Endothelial cell of umbilical vein (primary cell): ENCODE measurements at regions not wholly inside any gene's neighbourhood (a gene's known extent, or its start where the extent isn't known, plus 50 kb on each side); places are given as distances from the start of the nearest gene placed in this dataset.

Experiments
- BruUV-seq: library from RNA; stranded (reverse); fragments of 400-500 nt; replicated peaks from 2 replicates; lab custom pipeline; 2021; lab: Mats Ljungman, UMichigan
- CTCF ChIA-PET: fragments of 300-600, 350-600 bp; sonication (Branson Sonifier 250); formaldehyde crosslinking; loops from one replicate; lab custom pipeline; 2021; ENCODE audit warnings: antibody characterized with exemption, inconsistent platforms; lab: Charles Lee
- POLR2A ChIA-PET: fragments of 300-600, 350-600 bp; sonication (Branson Sonifier 250); formaldehyde crosslinking; loops from one replicate; lab custom pipeline; 2021; ENCODE audit warnings: antibody characterized with exemption, inconsistent platforms; lab: Charles Lee
- DNase-seq: peaks from one replicate; pipeline ENCODE4 v3.0.0-alpha.2; 2011; ENCODE audit warnings: low read depth, low spot score
- FAIRE-seq: peaks from 2 replicates; lab custom pipeline; 2011; peaks lifted over from hg19 to GRCh38; lab: Jason Lieb, UNC
- H2AFZ ChIP-seq: 2 replicates; pipeline ENCODE4 v1.6.0; 2012; ENCODE audit warnings: low read depth, low read length, control low read depth, inconsistent platforms
- H3K27ac ChIP-seq: 2 replicates; pipeline ENCODE4 v1.5.1; 2011; ENCODE audit warnings: low read depth, mild to moderate bottlenecking, control low read depth, low read length, moderate library complexity; ENCODE audit not compliant: insufficient read depth
- H3K27me3 ChIP-seq, 2 experiments: 2 replicates each; pipeline versions ENCODE4 v1.6.0 to v1.6.1; 2011; ENCODE audit warnings: low read length in 2 of 2, mixed read lengths in 1 of 2; ENCODE audit not compliant: control insufficient read depth in 2 of 2, insufficient read depth in 2 of 2
- H3K36me3 ChIP-seq, 2 experiments: 2 replicates in 1 of 2; 3 replicates in 1 of 2; pipeline ENCODE4 v1.5.1; 2011; ENCODE audit warnings: low read length in 2 of 2, mild to moderate bottlenecking in 1 of 2, moderate library complexity in 1 of 2; ENCODE audit not compliant: control insufficient read depth in 2 of 2, insufficient read depth in 2 of 2; ENCODE audit errors: extremely low read depth in 1 of 2
- H3K4me1 ChIP-seq: 3 replicates; pipeline ENCODE4 v1.5.1; 2011; ENCODE audit warnings: mild to moderate bottlenecking, low read length; ENCODE audit not compliant: control insufficient read depth, insufficient read depth; ENCODE audit errors: extremely low read depth
- H3K4me2 ChIP-seq: 2 replicates; pipeline ENCODE4 v1.6.1; 2011; ENCODE audit warnings: low read length, control low read depth, mixed read lengths; ENCODE audit not compliant: insufficient read depth
- H3K4me3 ChIP-seq, 3 experiments: fragments of 200-600 bp in 1 of 3; sonication (generic), shearing (Covaris generic) in 1 of 3; replicated peaks in 1 of 3; 2 replicates each; pipeline ENCODE4 v1.5.1; 2011 to 2016; ENCODE audit warnings: control low read depth in 3 of 3, low read length in 3 of 3, mild to moderate bottlenecking in 2 of 3, inconsistent platforms in 1 of 3, low read depth in 1 of 3, moderate library complexity in 1 of 3; ENCODE audit not compliant: insufficient read depth in 1 of 3
- H3K79me2 ChIP-seq: 2 replicates; pipeline ENCODE4 v1.6.0; 2012; ENCODE audit warnings: low read length, inconsistent platforms; ENCODE audit not compliant: control insufficient read depth, insufficient read depth
- H3K9ac ChIP-seq: replicated peaks from 2 replicates; pipeline ENCODE3; 2011; ENCODE audit warnings: low read length, control low read depth; ENCODE audit not compliant: insufficient read depth; ENCODE audit errors: extremely low read depth
- H3K9me1 ChIP-seq: replicated peaks from 3 replicates; pipeline ENCODE4 v1.6.0; 2011; ENCODE audit warnings: mild to moderate bottlenecking, low read length; ENCODE audit not compliant: control insufficient read depth, insufficient read depth; ENCODE audit errors: extremely low read depth
- H3K9me3 ChIP-seq: replicated peaks from 2 replicates; pipeline ENCODE4 v1.5.1; 2012; ENCODE audit warnings: low read length, inconsistent platforms; ENCODE audit not compliant: control insufficient read depth, insufficient read depth
- H4K20me1 ChIP-seq: replicated peaks from 2 replicates; pipeline ENCODE3; 2011; ENCODE audit warnings: mild to moderate bottlenecking, low read length; ENCODE audit not compliant: control insufficient read depth, insufficient read depth; ENCODE audit errors: extremely low read depth
- CTCF ChIP-seq, 2 donors: IDR thresholded peaks; 1 replicate in 1 of 2; 2 replicates in 1 of 2; pipeline ENCODE4 v1.5.1; 2011; ENCODE audit warnings: low read length in 2 of 2, mild to moderate bottlenecking in 2 of 2, moderate library complexity in 2 of 2, control low read depth in 1 of 2, inconsistent platforms in 1 of 2, low read depth in 1 of 2; ENCODE audit not compliant: insufficient read depth in 1 of 2; ENCODE audit errors: extremely low read depth in 1 of 2
- EZH2 ChIP-seq: IDR thresholded peaks from 2 replicates; pipeline ENCODE4 v1.6.1; 2012; ENCODE audit warnings: borderline replicate concordance, low read depth, mild to moderate bottlenecking, moderate library complexity, low read length, inconsistent platforms; ENCODE audit not compliant: severe bottlenecking
- FOS ChIP-seq: IDR thresholded peaks from 2 replicates; pipeline ENCODE4 v1.6.1; 2011; ENCODE audit warnings: mild to moderate bottlenecking, low read length, moderate library complexity, borderline replicate concordance; ENCODE audit not compliant: insufficient read depth
- GATA2 ChIP-seq: IDR thresholded peaks from 2 replicates; pipeline ENCODE4 v1.7.0; 2011; ENCODE audit warnings: low read depth, mild to moderate bottlenecking, moderate library complexity, mixed read lengths, low read length; ENCODE audit not compliant: insufficient read length, insufficient read depth
- JUN ChIP-seq: IDR thresholded peaks from 2 replicates; pipeline ENCODE4 v1.6.1; 2011; ENCODE audit warnings: borderline replicate concordance, low read depth; ENCODE audit not compliant: insufficient read length, insufficient read depth
- MYC ChIP-seq: IDR thresholded peaks from one replicate; pipeline ENCODE4 v1.6.1; 2011; ENCODE audit warnings: mild to moderate bottlenecking, low read depth, low read length
- POLR2A ChIP-seq: IDR thresholded peaks from 2 replicates; pipeline ENCODE4 v1.6.1; 2012; ENCODE audit warnings: low read depth, mild to moderate bottlenecking, control low read depth, low read length
- POLR2AphosphoS5 ChIP-seq: IDR thresholded peaks from 2 replicates; pipeline ENCODE4 v1.6.1; 2012; ENCODE audit warnings: low read depth, mild to moderate bottlenecking, control low read depth, low read length, moderate library complexity; ENCODE audit not compliant: insufficient read depth
- dilution Hi-C: fragments of 300-500 bp; cut with MboI; formaldehyde crosslinking; loops from one replicate; pipeline ENCODE4 v1.15.0; 2019; ENCODE audit warnings: low sequenced_read_pairs; ENCODE audit not compliant: extremely low pct_ligation_motif_present
- intact Hi-C: fragments of 100-400 bp; cut with micrococcal nuclease; formaldehyde crosslinking; loops from one replicate; pipeline ENCODE4 v1.10.0; 2022
- TF ChIP-seq, protein P1 (sequence below): IDR thresholded peaks from 2 replicates; pipeline ENCODE4 v1.6.1; 2011; ENCODE audit not compliant: insufficient read depth, insufficient read length

GRCh38 chr10:120783098-120783497, 68.1 kb upstream of the WDR11 start:
- no peak overlapping the region for H3K9ac ChIP-seq
- no TSS peak for BruUV-seq
- H3K9me3 ChIP-seq: no peaks in the 10 kb centered on the region
- no peak overlapping the region for H2AFZ ChIP-seq
- dilution Hi-C loops (no loop called here), intact Hi-C loops (no loop called here)
- ChIA-PET POLR2A (no interaction called here), CTCF (no interaction called here)
- H3K36me3 ChIP-seq: no peaks in the 10 kb centered on the region
- H3K4me3 ChIP-seq: no peak overlapping the region
- no peak overlapping the region for H3K27ac ChIP-seq
- no peaks in the 10 kb centered on the region for H3K27me3 ChIP-seq
- no peak overlapping the region for H3K4me2 ChIP-seq
- no peak for DNase-seq
- TF ChIP-seq GATA2 (no peak), EZH2 (no peak), POLR2A (no peak), CTCF (IDR thresholded peaks at IDR 0.05; ENCODE audit: extremely low read depth in 1 of 2, insufficient read depth in 1 of 2, low read depth in 1 of 2, low read length in 2 of 2) (no peak), MYC (no peak), POLR2AphosphoS5 (no peak), JUN (no peak), FOS (no peak)
- TF ChIP-seq, protein P1, sequence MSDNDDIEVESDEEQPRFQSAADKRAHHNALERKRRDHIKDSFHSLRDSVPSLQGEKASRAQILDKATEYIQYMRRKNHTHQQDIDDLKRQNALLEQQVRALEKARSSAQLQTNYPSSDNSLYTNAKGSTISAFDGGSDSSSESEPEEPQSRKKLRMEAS: no peak
- H3K4me1 ChIP-seq: no peaks in the 10 kb centered on the region
- H3K79me2 ChIP-seq: no peaks in the 10 kb centered on the region
- FAIRE-seq: no peak
- H4K20me1 ChIP-seq: no peaks in the 10 kb centered on the region
- no peaks in the 10 kb centered on the region for H3K9me1 ChIP-seq
